ENCODE measurements at regions not wholly inside any gene's neighbourhood (a gene's known extent, or its start where the extent isn't known, plus 50 kb on each side); places are given as distances from the start of the nearest gene placed in this dataset.
"Not testable (repeated sequence)": the region's sequence is repeated elsewhere in the genome, so short reads cannot be mapped to it uniquely, and the experiment has no call there.

DNA sequence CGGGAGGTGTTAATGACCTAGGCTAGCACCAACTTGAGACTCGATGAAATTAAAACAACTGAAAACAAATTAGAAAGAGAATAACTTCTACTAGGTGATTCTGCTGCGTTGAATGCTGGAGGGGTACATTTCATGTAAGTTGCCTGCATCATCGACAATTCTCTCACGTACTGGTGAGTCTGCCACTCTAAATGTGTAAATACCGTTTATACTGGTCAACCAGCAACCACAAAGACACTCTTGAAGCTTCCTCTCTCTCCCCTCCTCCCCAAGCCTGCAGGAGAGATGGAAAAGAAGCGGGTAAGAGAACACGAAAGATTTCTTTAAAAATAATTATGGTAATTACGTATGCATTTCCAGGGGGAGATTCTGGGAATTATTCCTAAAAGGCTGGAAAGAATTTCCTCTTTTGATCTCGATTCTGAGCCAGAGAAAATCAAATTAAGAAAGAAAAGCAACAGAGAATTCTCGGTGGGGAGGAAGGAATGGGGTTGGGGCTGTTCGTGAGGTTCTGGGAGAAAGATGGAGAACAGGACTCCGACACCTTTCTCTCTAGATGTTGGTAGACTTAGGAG is 68.6 kb upstream of the MRTFB start:
- DNase-seq: no peak

DNA sequence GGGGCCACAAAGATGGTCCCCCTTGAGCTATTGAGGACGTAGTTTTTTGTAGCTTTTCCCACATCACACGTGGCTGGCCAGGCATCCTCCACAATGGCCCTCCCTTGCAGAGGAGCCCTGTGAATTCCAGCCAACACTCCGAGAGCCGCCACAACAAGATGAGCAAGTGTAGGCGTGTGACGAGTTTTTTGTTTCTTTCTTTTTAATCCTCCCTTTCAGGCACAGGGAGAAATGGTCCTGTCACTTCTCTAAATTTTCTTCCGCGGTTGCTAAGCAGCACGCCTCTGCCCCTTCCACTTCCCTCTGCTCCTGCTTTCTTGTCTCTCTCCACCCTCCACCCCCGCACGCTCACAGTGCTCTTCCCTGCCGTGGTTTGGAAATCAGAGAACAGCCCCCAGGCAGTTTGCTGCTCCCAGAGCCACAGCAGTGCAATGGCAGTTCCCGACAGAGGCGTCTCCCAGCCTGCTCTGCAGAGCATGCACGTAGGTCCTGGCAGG is 68.0 kb upstream of the MRTFB start:
- peak; percentile 14 for DNase-seq

- DNase-seq: no peak
These were observed 66.9 kb upstream of the MRTFB start for GRCh38 chr16:14004031-14004728.

GRCh38 chr16:14004729-14005315 is 66.3 kb upstream of the MRTFB start:
- no peak for DNase-seq

GRCh38 chr16:14005335-14005734 is 65.8 kb upstream of the MRTFB start:
- no peak for DNase-seq

DNA sequence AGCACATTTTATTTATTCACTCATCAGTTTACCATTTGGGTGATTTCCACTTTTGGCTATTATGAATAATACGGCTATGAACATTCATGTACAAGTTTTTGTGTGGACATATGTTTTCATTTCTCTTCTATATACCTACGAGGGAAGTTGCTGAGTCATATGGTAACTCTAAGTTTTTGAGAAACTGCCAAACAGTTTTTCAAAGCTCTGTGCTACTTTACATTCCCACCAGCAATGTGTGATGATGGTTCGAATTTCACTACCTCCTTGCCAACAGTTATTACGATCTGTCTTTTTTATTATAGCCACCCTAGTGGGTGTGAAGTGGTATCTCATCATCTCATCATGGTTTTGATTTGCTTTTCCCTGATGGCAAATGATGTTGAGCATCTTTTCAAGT is 63.7 kb upstream of the MRTFB start:
- DNase-seq: no peak

DNA sequence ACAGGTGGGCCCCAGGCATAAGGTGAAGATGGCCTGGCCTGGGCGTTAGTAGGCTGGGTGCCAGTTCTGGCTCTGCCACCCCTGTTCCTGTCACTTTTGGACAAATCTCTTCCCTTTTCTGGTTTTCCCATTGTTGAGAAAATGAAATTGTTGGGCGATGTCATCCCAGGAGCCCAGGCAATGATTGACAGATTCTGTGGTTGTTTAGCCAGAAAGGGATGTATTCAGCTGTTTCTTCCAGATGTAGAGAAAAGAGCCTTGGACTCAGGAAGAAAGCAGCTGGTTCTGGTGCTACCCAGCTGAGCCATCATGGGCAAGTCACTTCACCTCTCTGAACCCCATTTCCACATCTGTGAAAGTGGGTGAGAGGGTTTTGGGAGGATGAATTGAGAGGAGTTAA is 60.1 kb upstream of the MRTFB start:
- DNase-seq: no peak

GRCh38 chr16:14011846-14012245 is 59.3 kb upstream of the MRTFB start:
- no peak for DNase-seq

DNA sequence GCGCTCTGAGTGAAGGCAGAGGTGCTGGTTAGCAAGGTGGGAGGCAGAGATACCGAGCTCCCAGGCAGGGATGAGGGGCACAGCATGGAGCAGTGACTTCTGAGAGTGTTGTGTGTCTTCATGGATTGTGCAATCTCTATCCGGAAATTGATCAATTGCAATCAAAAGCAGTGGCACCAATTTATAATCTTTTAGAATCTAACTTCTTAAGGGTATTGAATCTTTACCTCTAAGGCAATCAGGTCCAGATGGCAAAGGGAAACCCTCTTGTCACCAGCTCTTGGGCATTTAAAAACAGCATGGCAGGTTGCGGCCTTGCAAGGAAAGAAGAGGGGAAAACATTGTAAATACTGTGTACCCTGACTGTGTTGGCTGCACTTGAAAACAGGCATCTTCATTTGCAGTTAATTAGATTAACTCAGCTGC is 58.0 kb upstream of the MRTFB start:
- no peak for DNase-seq

DNA sequence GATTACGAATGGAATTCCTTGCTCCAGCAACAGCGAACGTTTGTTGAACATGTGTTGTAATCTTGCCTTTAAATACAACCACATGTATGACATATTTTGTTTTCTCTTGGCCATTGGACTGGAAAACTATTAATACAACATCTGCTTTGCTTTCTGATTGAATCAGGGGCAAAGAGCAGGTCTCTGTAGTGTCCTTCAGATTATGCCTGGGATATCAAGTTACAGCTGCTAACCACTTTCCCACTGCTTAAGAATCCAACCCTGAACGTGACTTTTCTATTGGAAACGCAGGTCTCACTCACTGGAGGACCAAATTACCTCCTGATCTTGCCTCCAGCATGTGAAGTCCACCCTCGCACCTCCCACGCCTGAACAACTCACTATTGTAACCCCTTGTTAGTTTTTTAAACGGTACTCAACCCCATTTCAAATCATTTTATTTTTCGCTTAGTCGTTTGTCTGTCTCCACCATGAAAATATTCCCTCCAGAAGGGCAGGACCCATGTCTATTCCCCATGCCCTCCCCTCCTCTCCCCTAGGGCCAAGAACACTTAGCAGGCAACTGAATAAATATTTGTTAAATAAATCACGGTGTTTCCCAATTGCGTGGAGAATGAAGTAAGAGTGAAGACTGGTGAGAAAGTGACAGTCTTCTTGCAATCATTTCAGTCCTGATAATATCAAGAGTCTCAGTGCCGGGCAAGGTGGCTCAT is 57.4 kb upstream of the MRTFB start:
- DNase-seq: peak; percentile 42

DNA sequence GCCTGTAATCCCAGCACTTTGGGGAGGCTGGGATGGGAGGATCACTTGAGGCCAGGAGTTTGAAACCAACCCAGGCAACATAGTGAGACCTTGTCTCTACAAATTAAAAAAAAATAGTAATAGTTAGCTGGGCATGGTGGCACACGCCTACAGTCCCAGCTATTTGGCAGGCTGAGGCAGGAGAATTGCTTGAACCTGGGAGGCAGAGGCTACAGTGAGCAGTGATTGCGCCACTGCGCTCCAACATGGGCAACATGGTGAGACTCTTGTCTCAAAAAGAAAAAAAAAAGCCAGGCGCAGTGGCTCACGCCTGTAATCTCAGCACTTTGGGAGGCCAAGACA is 56.9 kb upstream of the MRTFB start:
- DNase-seq: no peak

DNA sequence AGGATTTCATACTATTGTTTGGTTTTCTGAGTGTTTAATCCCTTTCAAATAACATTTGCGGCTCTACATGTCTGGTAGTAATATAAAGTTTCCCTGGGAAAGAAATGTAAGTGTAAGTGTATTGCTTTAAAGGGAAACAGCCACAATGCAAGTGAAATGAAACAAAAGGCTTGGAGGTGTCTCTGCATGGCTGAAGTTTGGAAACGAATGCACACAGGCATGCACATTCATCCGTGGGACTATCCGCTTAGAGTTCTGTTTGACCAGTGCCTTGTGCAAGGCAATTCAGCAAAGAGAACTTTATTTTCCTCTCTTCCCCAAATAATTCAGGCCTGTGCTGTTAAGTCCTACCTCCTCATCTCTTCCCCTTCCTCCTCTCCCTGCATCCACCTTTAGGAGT is 56.1 kb upstream of the MRTFB start:
- DNase-seq: no peak

GRCh38 chr16:14015461-14015860 is 55.7 kb upstream of the MRTFB start:
- DNase-seq: no peak

- no peak for DNase-seq
These were observed 55.2 kb upstream of the MRTFB start for GRCh38 chr16:14015948-14016347.

GRCh38 chr16:14016362-14016761 is 54.8 kb upstream of the MRTFB start:
- DNase-seq: not testable (repeated sequence)

DNA sequence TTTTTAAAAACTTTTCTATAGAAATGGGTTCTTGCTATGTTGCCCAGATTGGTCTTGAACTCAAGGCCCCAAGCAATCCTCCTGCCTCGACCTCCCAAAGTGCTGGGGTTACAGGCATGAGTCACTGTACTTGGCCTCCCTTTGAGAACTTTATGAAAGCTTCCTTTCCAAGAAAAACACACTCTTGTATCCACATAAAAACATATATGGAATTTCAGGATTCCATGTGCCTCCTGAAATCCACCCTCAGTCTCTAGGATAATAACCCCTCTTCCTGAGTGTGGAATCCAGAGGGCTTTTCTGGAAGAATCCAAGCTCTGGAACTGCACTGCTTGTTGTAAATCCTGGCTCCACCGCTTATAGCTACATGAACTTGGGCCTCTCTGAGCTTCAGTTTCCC is 53.2 kb upstream of the MRTFB start:
- DNase-seq: no peak

DNA sequence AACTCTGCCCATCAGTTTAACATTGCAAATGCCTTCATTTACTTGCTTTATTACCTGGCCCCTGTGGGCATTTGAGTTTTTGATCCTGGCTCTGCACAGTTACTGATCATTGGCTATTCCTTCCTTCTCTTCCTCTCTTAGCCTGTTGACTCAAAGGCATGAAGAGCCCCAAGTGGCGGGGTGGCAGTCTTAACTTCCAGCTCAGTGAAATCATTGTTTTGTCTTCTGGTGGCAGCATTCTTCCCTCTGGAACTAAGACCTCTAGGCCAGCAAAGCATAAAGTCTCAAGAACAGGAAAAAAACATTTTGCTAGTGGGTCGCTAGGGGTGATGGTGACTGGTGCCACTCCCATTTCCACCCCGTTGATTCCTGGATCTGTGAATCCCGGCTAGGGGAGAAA is 52.3 kb upstream of the MRTFB start:
- DNase-seq: no peak

DNA sequence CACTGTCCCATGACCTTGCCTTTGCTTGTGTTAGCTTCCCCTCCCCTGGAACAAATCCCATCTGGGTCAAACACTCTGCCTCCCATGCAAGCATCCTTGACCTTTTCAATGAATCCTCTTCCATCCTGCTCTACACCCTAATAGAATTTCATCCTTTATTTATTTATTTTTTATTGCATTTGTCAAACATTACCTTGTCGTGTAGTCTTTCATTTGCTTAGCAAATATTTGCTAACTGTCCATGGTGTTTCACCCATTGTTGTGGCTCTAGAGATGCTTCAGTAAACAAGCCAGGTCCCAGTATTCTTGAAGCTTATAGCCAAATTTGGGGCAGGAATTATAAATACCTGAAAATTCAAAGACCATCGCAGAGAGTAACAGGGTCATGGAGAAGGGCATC is 51.0 kb upstream of the MRTFB start:
- no peak for DNase-seq
